ENCODE measurements at regions not wholly inside any gene's neighbourhood (a gene's known extent, or its start where the extent isn't known, plus 50 kb on each side); places are given as distances from the start of the nearest gene placed in this dataset.

DNA sequence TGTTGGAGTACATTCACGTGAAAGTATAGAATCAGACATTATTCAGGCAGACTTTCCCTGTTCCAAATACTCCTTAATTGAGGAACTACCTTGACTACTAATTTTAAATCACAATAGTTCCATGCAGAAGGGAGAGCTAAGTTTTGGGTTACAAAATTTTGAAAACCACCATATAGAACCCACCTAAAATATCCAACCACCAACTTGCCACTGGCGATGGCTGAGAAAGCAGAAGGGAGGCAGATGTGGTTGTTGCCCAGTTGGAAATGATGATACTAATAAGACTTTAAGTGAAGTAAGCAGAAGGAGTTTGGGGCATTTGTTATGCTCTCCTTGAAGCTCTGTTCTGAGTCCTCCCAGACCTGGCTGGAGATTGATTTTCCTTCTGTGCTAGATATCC is 190.7 kb downstream of the HLX start:
- no peak overlapping the region for H3K4me3 ChIP-seq (replicated peaks in 1 of 3)
- no peaks in the 10 kb centered on the region for H3K36me3 ChIP-seq
- no peaks in the 10 kb centered on the region for H3K4me1 ChIP-seq
- TF ChIP-seq, protein P1, sequence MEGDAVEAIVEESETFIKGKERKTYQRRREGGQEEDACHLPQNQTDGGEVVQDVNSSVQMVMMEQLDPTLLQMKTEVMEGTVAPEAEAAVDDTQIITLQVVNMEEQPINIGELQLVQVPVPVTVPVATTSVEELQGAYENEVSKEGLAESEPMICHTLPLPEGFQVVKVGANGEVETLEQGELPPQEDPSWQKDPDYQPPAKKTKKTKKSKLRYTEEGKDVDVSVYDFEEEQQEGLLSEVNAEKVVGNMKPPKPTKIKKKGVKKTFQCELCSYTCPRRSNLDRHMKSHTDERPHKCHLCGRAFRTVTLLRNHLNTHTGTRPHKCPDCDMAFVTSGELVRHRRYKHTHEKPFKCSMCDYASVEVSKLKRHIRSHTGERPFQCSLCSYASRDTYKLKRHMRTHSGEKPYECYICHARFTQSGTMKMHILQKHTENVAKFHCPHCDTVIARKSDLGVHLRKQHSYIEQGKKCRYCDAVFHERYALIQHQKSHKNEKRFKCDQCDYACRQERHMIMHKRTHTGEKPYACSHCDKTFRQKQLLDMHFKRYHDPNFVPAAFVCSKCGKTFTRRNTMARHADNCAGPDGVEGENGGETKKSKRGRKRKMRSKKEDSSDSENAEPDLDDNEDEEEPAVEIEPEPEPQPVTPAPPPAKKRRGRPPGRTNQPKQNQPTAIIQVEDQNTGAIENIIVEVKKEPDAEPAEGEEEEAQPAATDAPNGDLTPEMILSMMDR (IDR thresholded peaks at IDR 0.05) = no peak
- no peak for TF ChIP-seq POLR2A (IDR thresholded peaks at IDR 0.05)
- intact Hi-C loops (cut with DNase I) = no loop called here
- WGBS, 2 donors = 89 to 95% methylated on average over 2 of the region's 2 CpGs
- DNase-seq = no peak
- H3K27me3 ChIP-seq = no peaks in the 10 kb centered on the region
- no peaks in the 10 kb centered on the region for H3K9me3 ChIP-seq
- H3K27ac ChIP-seq = no peak overlapping the region

DNA sequence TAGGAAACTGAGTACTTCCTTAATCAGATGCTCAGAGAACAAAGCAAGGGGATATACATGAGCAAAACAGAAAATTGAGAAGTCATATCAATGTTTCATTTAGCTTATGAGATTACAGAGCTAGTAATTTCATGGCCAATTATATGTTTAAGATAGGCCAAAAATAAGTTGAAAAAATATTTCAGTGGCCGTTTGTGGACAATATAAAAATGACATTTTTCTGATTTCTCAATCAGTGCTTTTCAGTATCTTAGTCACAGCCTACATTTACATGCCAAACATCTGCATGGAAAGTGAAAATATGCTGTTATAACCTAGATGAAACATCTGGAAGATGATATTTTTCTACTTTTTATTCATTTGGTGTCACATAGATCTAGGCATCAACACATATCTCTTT is 192.5 kb downstream of the HLX start:
- Histone ChIP-seq H3K4me3 (replicated peaks in 1 of 3) (no peak overlapping the region), H3K27ac (no peak overlapping the region), H3K27me3 (no peaks in the 10 kb centered on the region), H3K36me3 (no peaks in the 10 kb centered on the region), H3K4me1 (no peaks in the 10 kb centered on the region), H3K9me3 (no peaks in the 10 kb centered on the region)
- intact Hi-C loops (cut with DNase I) = no loop called here
- WGBS, 2 donors = 65 to 71% methylated on average over 1 of the region's 1 CpG
- no peak for DNase-seq
- TF ChIP-seq POLR2A (IDR thresholded peaks at IDR 0.05) = no peak
- TF ChIP-seq, protein P1 (IDR thresholded peaks at IDR 0.05) = no peak

DNA sequence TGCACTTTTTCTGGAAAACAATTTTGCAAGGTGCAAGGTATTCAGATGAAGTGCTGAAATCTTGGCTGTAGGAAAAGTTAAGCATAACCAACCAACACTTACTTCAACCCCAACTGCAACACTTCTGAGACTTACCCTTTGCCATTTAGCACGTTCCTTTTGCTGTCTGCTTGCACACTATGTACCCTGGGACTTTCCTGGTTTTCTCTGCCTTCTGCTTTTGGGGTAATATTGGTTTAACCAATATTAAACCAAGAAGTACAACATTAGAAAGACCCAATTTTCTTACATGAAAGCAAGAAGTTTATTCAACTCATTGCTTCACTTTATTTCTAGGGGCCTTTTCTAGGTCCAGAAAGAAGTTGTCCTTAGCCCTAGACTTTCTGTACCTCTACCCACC is 193.0 kb downstream of the HLX start:
- 61 to 91% methylated on average over 1 of the region's 1 CpG for WGBS, 2 donors
- Histone ChIP-seq H3K36me3 (no peaks in the 10 kb centered on the region), H3K4me1 (no peaks in the 10 kb centered on the region), H3K9me3 (no peaks in the 10 kb centered on the region), H3K4me3 (replicated peaks in 1 of 3) (no peak overlapping the region), H3K27ac (no peak overlapping the region), H3K27me3 (no peaks in the 10 kb centered on the region)
- TF ChIP-seq, protein P1 (IDR thresholded peaks at IDR 0.05) = no peak
- TF ChIP-seq POLR2A (IDR thresholded peaks at IDR 0.05) = no peak
- intact Hi-C loops (cut with DNase I) = no loop called here
- DNase-seq = no peak

DNA sequence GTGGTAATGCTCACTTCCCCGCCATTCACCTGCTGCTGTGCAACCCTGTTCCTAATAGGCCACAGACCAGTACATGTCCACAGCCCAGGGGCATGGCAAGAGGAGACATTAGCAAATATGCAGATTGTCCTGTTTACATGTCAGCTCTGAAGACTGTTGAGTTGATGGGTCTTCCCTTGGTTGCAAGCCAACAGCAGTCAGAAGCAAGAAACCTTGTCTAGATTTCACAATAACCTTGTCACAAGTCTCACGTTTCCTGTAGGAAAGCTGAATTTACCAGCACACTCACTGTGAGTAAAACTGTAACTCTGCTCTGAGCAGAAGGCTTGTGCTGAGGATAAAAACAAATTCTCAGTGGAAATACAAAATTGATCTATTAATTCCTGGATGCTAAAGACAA is 195.1 kb downstream of the HLX start:
- TF ChIP-seq POLR2A (IDR thresholded peaks at IDR 0.05) = no peak
- TF ChIP-seq, protein P1 (IDR thresholded peaks at IDR 0.05) = no peak
- intact Hi-C loops (cut with DNase I) = no loop called here
- Histone ChIP-seq H3K4me1 (no peaks in the 10 kb centered on the region), H3K4me3 (replicated peaks in 1 of 3) (no peak overlapping the region), H3K27ac (no peak overlapping the region), H3K27me3 (no peaks in the 10 kb centered on the region), H3K9me3 (no peaks in the 10 kb centered on the region), H3K36me3 (no peaks in the 10 kb centered on the region)
- DNase-seq = no peak
- 86% methylated on average over 2 of the region's 2 CpGs for WGBS, 2 donors

DNA sequence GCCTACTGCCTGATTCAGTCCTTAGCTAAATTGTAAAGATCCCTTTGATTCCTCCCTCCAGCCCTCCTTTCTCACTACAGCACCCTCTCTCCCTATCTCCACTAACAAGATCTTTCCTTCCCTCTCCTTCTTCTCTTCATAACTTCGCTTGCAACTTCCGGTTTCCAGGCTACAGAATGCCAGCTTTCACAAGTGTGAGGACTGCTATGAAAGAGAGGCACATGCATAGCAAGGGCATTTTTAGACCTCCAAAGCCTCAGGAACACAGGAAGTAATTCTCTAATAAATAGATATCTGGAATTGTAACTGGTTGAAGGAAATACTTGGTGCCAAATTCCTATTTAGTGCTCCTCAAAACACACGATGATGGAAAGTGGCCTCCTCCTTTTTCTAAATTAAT is 196.7 kb downstream of the HLX start:
- Histone ChIP-seq H3K27me3 (no peaks in the 10 kb centered on the region), H3K36me3 (no peaks in the 10 kb centered on the region), H3K27ac (no peak overlapping the region), H3K4me1 (no peaks in the 10 kb centered on the region), H3K9me3 (no peaks in the 10 kb centered on the region), H3K4me3 (replicated peaks in 1 of 3) (no peak overlapping the region)
- DNase-seq = no peak
- TF ChIP-seq, protein P1 (IDR thresholded peaks at IDR 0.05) = no peak
- no peak for TF ChIP-seq POLR2A (IDR thresholded peaks at IDR 0.05)
- 56 to 57% methylated on average over 3 of the region's 3 CpGs for WGBS, 2 donors
- intact Hi-C loops (cut with DNase I) = no loop called here

Data from thyroid gland (tissue), 4 donors.